OCI-M2 (cell line): ENCODE measurements at regions not wholly inside any gene's neighbourhood (a gene's known extent, or its start where the extent isn't known, plus 50 kb on each side); places are given as distances from the start of the nearest gene placed in this dataset.
"Not testable (repeated sequence)": the region's sequence is repeated elsewhere in the genome, so short reads cannot be mapped to it uniquely, and the experiment has no call there.

Source experiments
- DNase-seq: peaks from one replicate; lab custom pipeline; 2025; ENCODE audit not compliant: unreplicated experiment; lab: John Stamatoyannopoulos, UW

DNA sequence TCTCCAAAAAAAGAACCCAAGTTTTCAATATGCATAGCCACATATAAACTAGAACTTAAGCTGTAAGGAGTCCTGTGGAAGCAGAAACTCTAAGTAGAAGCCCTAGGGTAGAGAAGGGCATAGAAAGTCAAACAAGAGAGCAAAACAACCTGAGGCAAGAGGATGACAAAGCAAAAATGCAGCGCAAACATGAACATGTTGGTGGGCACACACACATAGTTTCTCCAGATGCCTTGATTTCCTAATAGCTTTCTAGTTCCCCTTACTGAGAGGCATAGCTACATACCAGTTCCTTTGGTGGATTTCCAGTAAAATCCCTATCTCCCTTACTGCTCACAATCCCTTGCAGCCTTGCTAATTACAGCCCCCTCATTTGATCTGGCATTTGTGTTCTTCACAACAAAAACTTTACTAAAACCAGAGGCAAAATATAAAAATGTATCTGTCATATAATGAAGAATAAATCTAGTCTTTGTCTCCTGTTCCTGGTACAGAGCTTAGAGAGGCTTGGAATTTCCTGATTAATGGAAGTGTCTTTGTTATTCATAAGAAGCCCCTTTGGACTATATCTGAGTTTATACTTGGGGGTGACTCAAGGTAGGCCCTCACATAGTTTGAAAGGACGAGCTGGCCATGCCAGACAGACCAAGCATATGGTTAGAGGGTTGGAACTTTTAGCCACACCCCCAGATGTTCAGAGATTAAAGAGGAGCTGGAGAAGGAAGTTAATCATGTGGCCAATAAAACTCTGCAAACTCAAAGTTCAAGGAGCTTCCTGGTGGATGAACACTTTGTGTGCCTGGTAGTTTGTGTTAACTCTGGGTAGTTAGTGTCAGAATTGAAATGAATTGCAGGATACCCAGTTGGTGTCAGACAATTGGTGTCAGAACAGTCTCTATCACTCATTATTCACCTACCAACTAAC, 52.7 kb upstream of the ZCCHC13 start:
- no peak for DNase-seq

DNA sequence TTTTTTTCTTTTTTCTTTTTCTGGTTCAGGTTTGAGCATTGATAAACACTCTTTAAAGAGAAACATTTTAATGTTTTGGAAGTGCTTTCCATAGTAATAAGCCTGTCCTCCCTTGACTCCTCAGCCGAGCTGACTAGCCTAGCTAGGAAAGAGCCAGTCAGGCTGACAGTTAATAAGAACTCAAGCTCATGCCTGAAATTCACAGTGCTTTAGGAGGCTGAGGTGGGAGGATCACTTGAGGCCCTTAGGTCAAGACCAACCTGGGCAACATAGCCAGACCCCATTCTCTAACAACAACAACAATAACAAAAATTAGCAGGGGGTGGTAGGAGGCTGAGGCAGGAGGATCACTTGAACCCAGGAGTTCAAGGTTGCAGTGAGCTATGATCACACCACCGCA, 53.4 kb upstream of the ZCCHC13 start:
- no peak for DNase-seq

DNA sequence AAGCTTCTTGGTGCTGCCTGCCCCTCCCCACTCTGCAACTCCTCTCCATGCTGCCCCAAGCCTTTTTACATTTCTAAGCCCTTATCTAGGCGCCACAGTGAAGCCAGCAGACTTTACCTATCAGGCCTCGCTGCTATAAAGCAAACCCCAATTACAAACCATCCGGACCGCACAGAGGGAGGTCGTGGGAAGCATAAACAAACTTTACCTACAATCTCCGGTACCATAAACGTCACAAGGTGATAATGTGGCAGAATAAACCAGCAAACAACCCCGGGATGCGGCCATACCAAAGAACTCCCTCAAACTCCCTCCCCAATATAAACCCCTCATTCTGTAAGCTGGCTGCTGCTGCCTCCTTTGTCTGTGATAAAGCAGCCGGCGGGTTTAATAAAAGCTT, 54.0 kb upstream of the ZCCHC13 start:
- DNase-seq = no peak

DNA sequence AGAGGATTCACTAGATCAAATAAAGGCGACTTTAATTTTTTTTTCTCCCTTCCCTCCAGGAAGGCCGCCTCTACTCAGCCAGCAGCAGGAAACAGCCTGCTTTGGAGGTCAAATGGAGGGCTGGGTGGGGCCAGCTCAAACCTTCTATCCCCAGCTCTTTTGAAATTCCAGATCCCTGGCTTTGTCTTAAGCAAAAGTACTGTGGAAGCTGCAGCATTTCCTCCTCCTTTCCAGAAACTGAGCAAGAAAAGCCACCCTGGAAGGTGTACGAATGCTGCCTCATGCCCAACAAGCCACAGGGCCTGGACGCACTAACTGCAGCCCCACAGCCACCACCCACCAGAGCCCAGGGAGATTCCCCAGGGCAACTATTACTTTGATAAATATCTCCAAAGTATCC, 55.1 kb upstream of the ZCCHC13 start:
- no peak for DNase-seq

DNA sequence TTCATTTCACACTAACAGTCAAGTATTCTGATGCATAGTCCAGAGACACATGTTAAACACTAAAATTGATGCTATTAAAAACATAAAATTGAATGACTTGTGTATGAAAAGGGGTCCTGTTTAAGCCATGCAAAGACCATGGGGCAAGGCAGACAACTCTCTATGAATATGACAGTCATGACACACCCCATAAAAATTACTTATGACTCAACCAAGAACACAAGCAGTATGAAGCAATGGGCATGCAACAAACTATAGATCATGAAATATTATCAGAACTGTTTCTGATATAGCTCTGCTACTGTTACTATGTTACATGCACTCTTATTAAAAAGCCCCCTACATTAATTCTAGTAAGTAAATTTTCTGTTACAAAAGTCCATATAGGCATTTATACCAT, 57.5 kb upstream of the ZCCHC13 start:
- DNase-seq = no peak

DNA sequence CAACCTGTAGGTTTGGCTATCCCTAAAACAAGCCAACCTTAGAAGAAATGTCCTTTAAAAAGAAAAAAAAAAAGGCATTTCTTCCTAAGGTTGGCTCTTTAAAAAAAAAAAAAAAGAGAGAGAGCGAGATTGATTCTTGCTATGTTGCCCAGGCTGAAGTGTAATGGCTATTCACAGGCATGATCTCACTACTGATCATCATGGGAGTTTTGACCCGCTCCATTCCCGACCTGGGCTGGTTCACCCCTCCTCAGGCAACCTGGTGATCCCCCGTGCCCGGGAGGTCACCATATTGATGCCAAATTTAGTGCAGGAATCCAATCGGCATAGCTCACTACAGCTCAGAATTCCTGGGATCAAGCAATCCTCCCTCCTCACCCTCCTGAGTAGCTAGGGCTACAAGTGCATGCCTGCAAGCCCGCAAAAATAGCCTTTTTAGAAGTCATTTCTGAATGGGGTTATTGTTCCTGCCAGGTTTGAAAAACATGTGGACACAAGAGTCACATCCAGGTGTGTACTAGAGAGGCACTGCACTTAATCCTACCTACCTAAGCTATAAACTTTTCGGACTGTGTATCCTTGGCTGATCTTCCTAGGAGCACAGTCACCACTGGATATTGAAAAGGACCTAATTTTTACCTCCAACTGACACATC, 61.4 kb upstream of the ZCCHC13 start:
- no peak for DNase-seq

DNA sequence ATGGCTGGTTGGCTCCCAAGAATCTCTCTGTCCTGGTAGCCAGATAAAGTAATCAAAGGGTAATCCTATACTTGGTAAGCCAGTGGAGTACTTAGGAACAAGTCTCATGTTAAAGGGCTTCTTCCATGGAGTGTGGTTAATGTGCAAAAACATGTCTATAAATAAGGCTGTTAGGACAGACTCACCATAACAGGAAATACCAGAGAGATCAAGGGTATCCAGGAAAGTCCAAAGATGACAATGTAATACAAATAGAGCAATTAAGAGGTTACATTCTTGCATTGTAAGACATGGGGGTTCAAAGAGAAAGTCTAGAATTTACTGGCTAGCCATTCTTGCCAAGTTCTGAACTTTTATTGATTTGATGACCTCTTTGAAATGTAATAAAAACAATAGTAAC, 61.9 kb upstream of the ZCCHC13 start:
- DNase-seq = no peak

DNA sequence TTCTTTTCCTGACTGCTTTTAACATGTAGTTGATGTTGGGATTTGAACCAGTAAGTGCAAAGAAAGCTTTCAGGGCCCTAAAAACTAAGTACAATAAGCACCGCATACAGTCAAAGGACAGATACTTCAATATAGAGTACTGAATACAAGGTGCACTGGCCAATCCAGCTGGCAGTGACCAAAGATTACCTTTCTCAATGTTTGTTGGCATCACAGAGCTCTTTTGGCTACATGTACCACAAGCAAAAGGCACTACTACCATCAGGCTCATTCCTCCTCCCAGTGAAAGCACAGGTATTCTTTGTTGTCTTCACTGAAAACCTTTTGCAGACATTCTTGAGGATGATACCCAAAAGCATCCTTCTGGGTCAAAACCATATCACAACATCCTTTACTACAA, 65.2 kb upstream of the ZCCHC13 start:
- no peak for DNase-seq

DNA sequence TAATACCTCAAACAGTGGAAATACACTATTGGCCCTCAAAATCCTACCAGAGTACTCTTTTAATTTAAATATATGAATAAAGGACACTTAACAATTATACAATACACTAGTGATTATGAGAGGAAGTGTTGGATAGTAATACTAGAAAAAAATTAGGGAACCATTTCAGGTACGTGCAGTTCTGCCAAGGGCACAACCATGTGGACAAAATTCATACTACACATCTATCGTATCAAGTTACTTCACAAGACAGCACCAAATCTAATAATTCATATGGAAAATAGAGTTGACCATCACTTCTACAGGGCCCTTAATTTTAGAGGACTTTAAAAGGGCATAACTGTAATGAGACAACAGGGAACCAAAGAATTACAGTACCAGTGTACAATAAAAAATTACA, 69.2 kb upstream of the ZCCHC13 start:
- DNase-seq = no peak

DNA sequence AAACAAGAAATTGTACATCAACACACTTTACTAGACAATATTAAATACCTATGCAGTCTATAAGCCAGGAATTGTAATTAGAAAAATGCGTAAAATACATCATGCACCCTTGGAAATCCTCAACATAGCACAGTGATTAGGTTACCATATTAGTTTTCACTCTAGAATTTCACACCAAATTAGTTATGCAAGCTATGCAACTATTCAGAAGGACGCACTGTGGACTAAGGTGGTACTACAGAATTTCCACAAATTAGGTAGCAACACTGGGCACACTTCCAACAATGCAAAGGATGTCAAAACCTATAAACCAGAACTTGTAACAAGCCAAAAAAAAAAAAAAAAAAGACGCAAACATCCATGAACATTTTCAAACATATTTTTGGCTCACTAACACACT, 71.1 kb upstream of the ZCCHC13 start:
- DNase-seq = no peak

DNA sequence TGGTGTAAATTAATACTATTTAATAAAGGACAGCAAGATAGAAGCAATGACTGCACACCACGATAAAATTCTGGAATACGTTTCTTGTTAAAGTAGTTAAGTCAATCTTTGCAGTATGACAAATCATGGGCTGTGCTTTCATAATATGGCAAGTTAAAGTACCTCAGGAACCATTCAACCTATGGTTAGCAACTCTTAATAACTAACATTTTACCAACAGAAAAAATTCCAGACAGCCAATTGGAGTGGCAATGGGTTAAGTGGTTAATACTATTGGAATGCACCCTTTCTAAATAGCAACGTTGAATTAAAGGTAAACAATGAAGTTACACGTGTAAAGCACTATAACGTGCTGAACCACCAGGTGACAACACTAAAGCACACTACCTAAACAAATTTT, 72.4 kb upstream of the ZCCHC13 start:
- no peak for DNase-seq

DNA sequence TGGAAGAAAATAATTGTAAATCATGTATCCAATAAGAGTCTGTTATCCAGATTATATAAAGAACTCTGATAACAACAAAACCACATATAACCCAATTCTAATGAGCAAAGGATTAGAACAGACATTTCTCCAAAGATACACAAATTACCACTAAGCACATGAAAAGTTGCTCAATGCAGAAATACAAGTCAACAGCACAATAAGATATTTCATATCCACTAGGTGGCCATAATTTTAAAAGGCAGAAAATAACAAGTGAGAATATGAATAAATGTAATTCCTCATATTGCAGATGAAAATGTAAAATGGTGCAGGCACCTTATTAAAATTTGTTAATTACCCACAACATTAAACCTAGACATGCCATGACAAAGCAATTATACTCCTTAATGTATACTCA, 73.9 kb upstream of the ZCCHC13 start:
- no peak for DNase-seq

DNA sequence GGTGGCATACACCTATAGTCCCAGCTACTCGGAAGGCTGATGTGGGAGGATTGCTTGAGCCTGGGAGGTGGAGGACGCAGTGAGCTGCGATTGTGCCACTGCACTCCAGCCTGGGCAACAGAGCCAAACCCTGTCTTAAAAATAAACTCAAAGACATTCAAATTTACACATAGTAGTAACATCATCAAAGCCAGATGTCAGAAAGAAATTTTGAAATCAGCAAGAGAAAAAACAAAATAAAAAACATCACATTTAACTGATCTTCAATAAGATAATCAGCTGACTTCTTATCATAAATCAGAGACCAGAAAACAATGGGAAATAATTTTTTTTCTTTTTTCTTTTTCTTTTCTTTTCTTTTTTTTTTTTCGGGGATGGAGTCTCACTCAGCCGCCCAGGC, 78.9 kb upstream of the ZCCHC13 start:
- DNase-seq = no peak

DNA sequence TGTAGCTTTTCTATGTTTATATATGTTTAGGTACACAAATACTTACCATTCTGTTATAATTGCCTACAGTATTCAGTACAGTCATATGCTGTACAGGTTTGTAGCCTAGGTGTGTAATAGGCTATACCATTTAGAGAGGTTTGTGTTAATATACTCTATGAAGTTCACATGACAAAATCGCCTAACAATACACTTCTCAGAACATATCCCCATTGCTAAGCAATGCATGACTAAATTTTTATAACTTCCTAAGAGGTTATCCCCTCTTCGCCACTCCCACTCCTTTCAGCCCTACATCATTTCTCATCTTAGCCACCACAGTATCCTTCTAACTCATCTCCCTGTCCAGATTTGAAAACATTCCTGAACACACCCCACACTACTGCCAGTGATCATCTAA, 83.7 kb upstream of the ZCCHC13 start:
- no peak for DNase-seq

DNA sequence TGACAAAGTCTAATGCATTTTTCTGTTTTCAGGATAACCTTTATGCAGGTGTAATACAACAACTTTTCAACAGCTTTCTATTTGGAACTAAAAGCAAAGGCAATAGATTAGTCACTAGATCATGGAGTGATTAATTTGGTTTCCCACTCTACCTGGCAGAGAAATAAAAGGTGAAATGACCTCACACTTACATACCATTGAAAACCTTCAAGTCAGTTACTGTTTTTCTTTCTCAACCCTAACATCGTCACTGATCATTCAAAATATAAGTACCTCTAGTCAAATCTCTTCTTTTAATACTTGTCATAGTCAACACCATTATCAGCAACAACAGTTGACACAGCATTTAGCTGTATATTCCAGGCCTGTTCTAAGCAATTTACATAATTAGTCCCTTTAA, 85.1 kb upstream of the ZCCHC13 start:
- no peak for DNase-seq

DNA sequence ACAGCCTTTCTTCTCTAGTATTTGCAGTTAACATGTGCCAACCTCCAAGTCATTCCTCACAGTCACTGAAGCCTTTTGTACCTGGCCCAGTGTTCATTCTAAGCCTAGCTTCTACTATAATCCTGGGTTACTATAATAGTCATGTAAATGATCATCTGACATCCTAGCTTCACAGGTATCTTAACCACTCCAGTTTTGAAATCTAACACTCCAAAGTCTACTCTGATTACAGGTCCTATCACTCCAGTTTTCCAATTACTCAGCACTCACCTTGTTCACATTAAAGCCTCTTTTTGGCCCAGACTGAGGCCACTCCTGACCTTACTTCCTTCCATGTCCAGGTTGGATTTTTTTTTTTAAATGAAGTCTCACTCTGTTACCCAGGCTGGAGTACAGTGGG, 87.6 kb upstream of the ZCCHC13 start:
- DNase-seq = no peak

DNA sequence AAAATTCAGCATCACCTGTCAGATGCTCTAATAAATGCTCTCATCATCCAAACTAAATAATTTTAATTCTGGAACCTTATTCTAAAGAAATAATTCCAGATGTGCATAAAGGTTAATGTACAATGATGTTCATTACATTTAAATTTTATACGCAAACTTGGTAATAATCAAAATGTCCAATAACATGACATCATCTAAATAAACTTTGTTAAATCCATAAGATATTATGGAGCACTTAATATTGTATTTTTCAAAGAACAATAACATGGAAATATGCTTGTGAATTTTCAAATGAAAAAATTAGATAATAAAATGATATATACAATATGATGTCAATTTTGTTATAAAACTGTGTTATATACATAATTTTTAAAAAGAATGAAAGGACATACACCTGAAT, 92.1 kb upstream of the ZCCHC13 start:
- DNase-seq = no peak

DNA sequence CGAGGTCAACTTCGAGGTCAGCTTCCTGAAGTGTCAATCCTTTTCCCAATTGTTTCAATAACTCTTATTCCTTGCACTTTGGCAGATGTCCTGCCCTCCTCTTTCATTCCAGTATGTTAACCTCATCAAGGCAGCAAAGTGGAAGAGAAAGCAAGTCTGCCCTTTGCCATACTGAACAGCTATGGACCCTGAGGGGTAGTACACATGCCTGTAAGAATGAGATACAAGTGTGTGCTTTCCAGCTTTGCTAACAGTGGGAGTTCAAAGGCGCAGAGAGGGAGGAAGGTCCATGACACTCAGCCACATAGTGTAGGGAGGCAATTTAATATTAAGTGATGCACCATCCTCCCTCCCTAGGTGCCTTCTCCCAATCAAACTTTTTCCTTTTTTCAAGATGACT, 96.4 kb upstream of the ZCCHC13 start:
- DNase-seq = no peak

DNA sequence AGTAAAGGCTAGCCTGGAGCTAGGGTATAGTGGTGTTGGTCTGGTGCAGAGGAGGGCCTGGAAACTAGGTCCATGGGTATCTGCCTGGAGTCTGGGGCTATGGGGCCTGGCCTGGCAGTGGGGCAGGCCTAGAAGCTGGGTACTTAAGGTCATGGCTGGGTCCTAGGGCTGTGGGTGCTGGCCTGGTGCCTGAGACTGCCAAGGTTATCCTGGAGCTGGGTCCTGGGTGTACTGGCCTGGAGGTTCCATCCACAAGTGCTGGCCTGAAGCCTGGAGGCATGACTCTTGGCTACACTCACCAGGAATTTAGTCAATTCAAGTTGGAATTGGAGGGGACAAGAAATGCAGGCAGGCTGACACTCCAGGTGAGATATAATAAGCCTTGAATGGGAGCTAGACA, 108.4 kb upstream of the ZCCHC13 start:
- DNase-seq = no peak

DNA sequence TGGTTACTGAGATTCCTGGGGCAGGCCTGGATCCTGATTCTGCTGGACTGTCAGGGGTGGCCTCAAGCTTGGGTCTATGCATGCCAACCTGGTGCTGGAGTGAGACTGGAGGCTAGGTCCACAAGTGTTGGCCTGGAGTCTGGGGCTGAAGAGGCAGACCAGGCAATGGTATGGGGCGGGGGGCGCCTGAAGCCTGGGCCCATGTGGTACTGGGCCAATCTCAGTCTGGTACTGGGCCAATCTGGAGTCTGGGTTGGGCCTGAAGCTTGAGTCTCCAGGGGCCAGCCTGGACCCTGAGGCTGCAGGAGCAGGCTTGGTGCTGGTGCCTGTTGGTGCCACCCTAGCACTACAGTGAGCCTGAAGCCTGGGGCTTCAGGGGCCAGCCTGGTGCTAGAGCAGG, 108.9 kb upstream of the ZCCHC13 start:
- no peak for DNase-seq

DNA sequence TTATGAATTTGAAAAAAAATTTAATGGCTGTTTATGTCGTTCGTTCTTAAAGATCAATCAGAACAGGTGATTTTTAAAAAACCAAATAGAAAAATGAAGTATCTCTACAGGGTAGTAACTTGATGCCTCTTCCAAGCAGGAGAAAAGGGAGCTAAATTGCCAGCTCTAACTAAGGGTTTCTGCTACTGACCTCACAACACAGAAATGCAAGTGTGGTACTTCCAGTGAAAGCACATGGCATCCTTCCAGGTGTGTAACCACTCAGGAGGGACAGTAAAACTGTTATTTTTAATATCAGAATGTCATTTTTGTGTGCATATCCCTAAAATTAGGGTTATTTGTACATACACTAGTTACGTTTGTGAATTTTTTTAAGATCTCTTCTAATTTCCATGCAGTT, 116.8 kb upstream of the ZCCHC13 start:
- DNase-seq = no peak

DNA sequence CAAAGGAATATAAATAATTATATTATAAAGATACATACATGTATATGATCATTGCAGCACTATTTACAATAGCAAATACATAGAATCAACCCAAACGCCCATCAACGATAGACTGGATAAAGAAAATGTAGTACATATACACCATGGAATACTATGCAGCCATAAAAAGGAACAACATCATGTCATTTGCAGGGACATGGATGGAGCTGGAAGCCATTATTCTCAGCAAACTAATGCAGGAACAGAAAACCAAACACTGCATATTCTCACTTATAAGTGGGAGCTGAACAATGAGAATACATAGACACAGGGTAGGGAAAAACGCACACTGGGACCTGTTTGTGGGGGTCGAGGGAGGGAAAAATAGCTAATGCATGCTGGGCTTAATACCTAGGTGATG, 120.9 kb upstream of the ZCCHC13 start:
- not testable (repeated sequence) for DNase-seq

DNA sequence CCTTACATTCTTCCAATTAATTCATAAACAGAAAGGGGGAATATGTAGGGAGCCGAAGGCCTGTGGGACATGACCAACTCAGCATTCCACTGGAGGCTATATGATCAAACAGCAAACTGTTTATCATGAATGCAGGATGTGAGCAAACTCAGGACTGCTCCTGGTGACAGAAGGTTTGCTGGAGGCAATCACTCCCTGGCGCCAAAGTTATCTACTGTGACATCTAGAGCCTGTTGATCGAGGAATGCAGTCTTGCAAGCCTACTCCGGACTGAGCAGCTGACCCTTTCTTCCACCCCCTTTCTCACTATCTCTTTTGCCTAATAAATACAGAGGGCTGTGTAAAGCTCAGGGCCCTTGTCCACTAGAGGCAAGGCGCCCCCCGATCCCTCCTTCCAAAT, 122.0 kb upstream of the ZCCHC13 start:
- DNase-seq = not testable (repeated sequence)
